Lung (tissue), 11 donors: ENCODE measurements at regions not wholly inside any gene's neighbourhood (a gene's known extent, or its start where the extent isn't known, plus 50 kb on each side); places are given as distances from the start of the nearest gene placed in this dataset.

Experiments used
- ATAC-seq: fragments of 200-7000 bp; cut with Tn5 transposase; one replicate; pipeline ENCODE4 v1.9.1; 2020; ENCODE audit warnings: moderate number of reproducible peaks; ENCODE audit not compliant: insufficient read depth, low FRiP score
- DNase-seq, 3 donors: peaks; one replicate each; pipeline ENCODE4 v3.0.0-alpha.2; 2013 to 2017
- H3K27ac ChIP-seq, 2 donors: one replicate each; pipeline ENCODE4 v1.5.1; 2013; ENCODE audit warnings: mild to moderate bottlenecking in 2 of 2, moderate library complexity in 2 of 2, control low read depth in 1 of 2, inconsistent platforms in 1 of 2, low read depth in 1 of 2, low read length in 1 of 2
- H3K27me3 ChIP-seq, 3 donors: one replicate each; pipeline ENCODE4 v1.5.1; 2013; ENCODE audit warnings: low read length in 2 of 3; ENCODE audit not compliant: control insufficient read depth in 3 of 3, insufficient read depth in 3 of 3
- H3K36me3 ChIP-seq, 4 donors: one replicate each; pipeline ENCODE4 v1.5.1; 2013; ENCODE audit warnings: low read length in 4 of 4, mild to moderate bottlenecking in 1 of 4, moderate library complexity in 1 of 4; ENCODE audit not compliant: control insufficient read depth in 4 of 4, insufficient read depth in 4 of 4
- H3K4me1 ChIP-seq, 5 donors: one replicate each; pipeline ENCODE4 v1.5.1; 2013; ENCODE audit warnings: low read length in 5 of 5, mild to moderate bottlenecking in 2 of 5, moderate library complexity in 1 of 5; ENCODE audit not compliant: control insufficient read depth in 5 of 5, insufficient read depth in 5 of 5
- H3K4me3 ChIP-seq: one replicate; pipeline ENCODE4 v1.5.1; 2013; ENCODE audit warnings: mild to moderate bottlenecking, control low read depth, moderate library complexity
- H3K9ac ChIP-seq, 2 donors: one replicate each; pipeline ENCODE4 v1.5.1; 2013; ENCODE audit warnings: low read length in 2 of 2, control low read depth in 1 of 2; ENCODE audit not compliant: insufficient read depth in 1 of 2
- H3K9me3 ChIP-seq, 4 donors: one replicate each; pipeline ENCODE4 v1.5.1; 2013; ENCODE audit warnings: low read length in 3 of 4, mild to moderate bottlenecking in 1 of 4, moderate library complexity in 1 of 4; ENCODE audit not compliant: control insufficient read depth in 4 of 4, insufficient read depth in 3 of 4
- CTCF ChIP-seq: IDR thresholded peaks from 2 replicates; pipeline ENCODE4 v1.5.1; 2012; ENCODE audit warnings: mild to moderate bottlenecking; ENCODE audit errors: control extremely low read depth, extremely low read depth
- WGBS, 2 donors: extraction: QIAGEN DNeasy Blood & Tissue Kit; methylation state at CpG; one replicate each; pipeline ENCODE4 v1.1.7; 2013; 5-methylcytosine and 5-hydroxymethylcytosine counted together
- donor health status: control.
- donor health status: control.
- donor health status: Bipolar disorder and iron deficiency.
- donor health status: healthy.
- donor health status: DM: yes; HTN: yes; CAD: no.

- no peak for ATAC-seq
- no peak overlapping the region for H3K9ac ChIP-seq
- H3K36me3 ChIP-seq: no peaks in the 10 kb centered on the region
- no peaks in the 10 kb centered on the region for H3K9me3 ChIP-seq
- H3K4me3 ChIP-seq: no peak overlapping the region
- no peaks in the 10 kb centered on the region for H3K4me1 ChIP-seq
- TF ChIP-seq CTCF: no peak
- 50 to 67% methylated on average over 1 of the region's 1 CpG for WGBS, 2 donors
- H3K27ac ChIP-seq: no peak overlapping the region
- no peaks in the 10 kb centered on the region for H3K27me3 ChIP-seq
- DNase-seq: peak in 2 of 3 donors; percentile 4 to 7
Observed at GRCh38 chr9:115642285-115642684, 511.3 kb upstream of the PAPPA start.

GRCh38 chr9:115643948-115644727 is 509.5 kb upstream of the PAPPA start:
- ATAC-seq: no peak
- no peak for TF ChIP-seq CTCF

GRCh38 chr9:115649991-115650472 is 503.6 kb upstream of the PAPPA start:
- ATAC-seq (peak; percentile 58), DNase-seq (peak; percentile 42 to 63 (median 46))
- H3K36me3 ChIP-seq: no peaks in the 10 kb centered on the region
- TF ChIP-seq CTCF: no peak
- no peaks in the 10 kb centered on the region for H3K27me3 ChIP-seq
- H3K27ac ChIP-seq: no peak overlapping the region
- H3K9ac ChIP-seq: no peak overlapping the region
- 48 to 59% methylated on average over 9 of the region's 9 CpGs for WGBS, 2 donors
- no peaks in the 10 kb centered on the region for H3K9me3 ChIP-seq
- peaks cover 0 to 19% (median 0%) of the 10 kb centered on the region in 5 donors for H3K4me1 ChIP-seq
- no peak overlapping the region for H3K4me3 ChIP-seq

More at GRCh38 chr9:115643948-115644727, 509.5 kb upstream of the PAPPA start:
- H3K9ac ChIP-seq: no peak overlapping the region
- H3K4me1 ChIP-seq: no peaks in the 10 kb centered on the region
- H3K36me3 ChIP-seq: no peaks in the 10 kb centered on the region
- H3K4me3 ChIP-seq: no peak overlapping the region
- no peak overlapping the region for H3K27ac ChIP-seq
- H3K27me3 ChIP-seq: no peaks in the 10 kb centered on the region
- 77 to 85% methylated on average over 4 of the region's 4 CpGs for WGBS, 2 donors
- no peaks in the 10 kb centered on the region for H3K9me3 ChIP-seq
- no peak for DNase-seq
